H1 (cell line): ENCODE measurements at regions not wholly inside any gene's neighbourhood (a gene's known extent, or its start where the extent isn't known, plus 50 kb on each side); places are given as distances from the start of the nearest gene placed in this dataset.

Experiments
- CREB1 ChIP-seq: IDR thresholded peaks from 2 replicates; pipeline ENCODE4 v1.6.1; 2012; ENCODE audit warnings: inconsistent platforms
- CTBP2 ChIP-seq: IDR thresholded peaks from 2 replicates; pipeline ENCODE4 v1.7.0; 2011; ENCODE audit warnings: borderline replicate concordance, mild to moderate bottlenecking, moderate library complexity, mixed read lengths, low read length; ENCODE audit not compliant: insufficient read depth, insufficient read length
- EP300 ChIP-seq, 2 experiments: IDR thresholded peaks; 1 replicate in 1 of 2; 2 replicates in 1 of 2; pipeline ENCODE4 v1.6.1; 2011 to 2012; ENCODE audit warnings: low read depth in 2 of 2, low read length in 2 of 2, mild to moderate bottlenecking in 2 of 2, borderline replicate concordance in 1 of 2, inconsistent platforms in 1 of 2, moderate library complexity in 1 of 2
- RBBP5 ChIP-seq: IDR thresholded peaks from 2 replicates; pipeline ENCODE4 v1.7.1; 2012; ENCODE audit warnings: low read depth, mild to moderate bottlenecking, inconsistent platforms, low read length, moderate library complexity, borderline replicate concordance
- RXRA ChIP-seq: IDR thresholded peaks from 2 replicates; pipeline ENCODE4 v1.6.1; 2011; ENCODE audit warnings: low read depth, mild to moderate bottlenecking, low read length, moderate library complexity; ENCODE audit not compliant: insufficient read depth
- SAP30 ChIP-seq: fragments of 300-600 bp; sonication (generic); IDR thresholded peaks from 2 replicates; pipeline ENCODE4 v1.7.1; 2012; ENCODE audit warnings: low read length, moderate library complexity, mild to moderate bottlenecking, inconsistent platforms; ENCODE audit not compliant: insufficient read depth, insufficient replicate concordance
- TCF12 ChIP-seq: IDR thresholded peaks from 2 replicates; pipeline ENCODE4 v1.6.1; 2011; ENCODE audit warnings: low read depth, mild to moderate bottlenecking, low read length

- TF ChIP-seq EP300 (IDR thresholded peaks at IDR 0.05; ENCODE audit: borderline replicate concordance in 1 of 2, low read depth in 2 of 2, low read length in 2 of 2) (no peak), TCF12 (no peak), RBBP5 (no peak), SAP30 (no peak), CREB1 (no peak), RXRA (no peak), CTBP2 (no peak)
Measured at GRCh38 chr16:80054647-80055046, 454.1 kb upstream of the MAF start (continued).
